HEK293T (cell line): ENCODE measurements at regions not wholly inside any gene's neighbourhood (a gene's known extent, or its start where the extent isn't known, plus 50 kb on each side); places are given as distances from the start of the nearest gene placed in this dataset.
"Not testable (repeated sequence)": the region's sequence is repeated elsewhere in the genome, so short reads cannot be mapped to it uniquely, and the experiment has no call there.

ENCODE experiments used
- ARNT ChIP-seq: fragments of 450-650 bp; IDR thresholded peaks from 2 replicates; pipeline ENCODE4 v1.6.1; 2017; ENCODE audit warnings: mild to moderate bottlenecking
- BHLHE40 ChIP-seq: fragments of 450-650 bp; IDR thresholded peaks from 2 replicates; pipeline ENCODE4 v1.6.1; 2016; ENCODE audit warnings: mild to moderate bottlenecking, moderate library complexity, borderline replicate concordance
- CTBP1 ChIP-seq: fragments of 450-650 bp; IDR thresholded peaks from 2 replicates; pipeline ENCODE4 v1.6.1; 2016; ENCODE audit warnings: borderline replicate concordance
- ELF4 ChIP-seq: fragments of 450-650 bp; IDR thresholded peaks from 2 replicates; pipeline ENCODE4 v1.6.1; 2017; ENCODE audit warnings: antibody characterized with exemption
- FOXA1 ChIP-seq: fragments of 450-650 bp; IDR thresholded peaks from 2 replicates; pipeline ENCODE4 v1.6.1; 2016; ENCODE audit warnings: mild to moderate bottlenecking
- FOXK2 ChIP-seq: fragments of 450-650 bp; IDR thresholded peaks from 2 replicates; pipeline ENCODE4 v1.6.1; 2016; ENCODE audit warnings: mild to moderate bottlenecking
- FOXM1 ChIP-seq: fragments of 450-650 bp; IDR thresholded peaks from 2 replicates; pipeline ENCODE4 v1.6.1; 2017; ENCODE audit warnings: mild to moderate bottlenecking, borderline replicate concordance
- L3MBTL2 ChIP-seq: fragments of 450-650 bp; conservative IDR thresholded peaks from 2 replicates; pipeline ENCODE4 v1.6.1; 2016; ENCODE audit warnings: mild to moderate bottlenecking
- NFRKB ChIP-seq: fragments of 450-650 bp; IDR thresholded peaks from 2 replicates; pipeline ENCODE4 v1.6.1; 2016; ENCODE audit warnings: mild to moderate bottlenecking, moderate library complexity
- SP1 ChIP-seq: fragments of 450-650 bp; IDR thresholded peaks from 2 replicates; pipeline ENCODE4 v1.6.1; 2017
- SUZ12 ChIP-seq: fragments of 450-650 bp; IDR thresholded peaks from 2 replicates; pipeline ENCODE4 v1.6.1; 2016; ENCODE audit warnings: mild to moderate bottlenecking
- TARDBP ChIP-seq: fragments of 450-650 bp; IDR thresholded peaks from 2 replicates; pipeline ENCODE4 v1.6.1; 2016
- ZNF384 ChIP-seq: fragments of 450-650 bp; IDR thresholded peaks from 2 replicates; pipeline ENCODE4 v1.6.1; 2016
- TF ChIP-seq, protein P1 (sequence below): fragments of 450-650 bp; IDR thresholded peaks from 2 replicates; pipeline ENCODE4 v1.6.1; 2016

DNA sequence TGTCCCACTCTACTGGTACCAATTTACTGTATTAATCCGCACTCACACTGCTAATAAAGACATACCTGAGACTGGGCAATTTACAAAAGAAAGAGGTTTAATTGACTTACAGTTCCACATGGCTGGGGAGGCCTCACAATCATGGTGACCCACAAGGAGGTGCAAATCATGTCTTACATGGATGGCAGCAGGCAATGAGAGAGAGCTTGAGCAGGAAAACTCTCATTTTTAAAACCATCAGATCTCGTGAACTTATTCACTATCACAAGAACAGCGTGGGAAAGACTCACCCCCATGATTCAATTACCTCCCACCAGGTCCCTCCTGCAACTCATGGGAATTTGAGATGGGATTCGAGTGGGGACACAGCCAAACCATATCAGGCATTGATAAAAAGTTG, 298.5 kb downstream of the DUSP6 start:
- not testable (repeated sequence) for TF ChIP-seq NFRKB, SP1, SUZ12, FOXM1, TARDBP, FOXK2, L3MBTL2, FOXA1, ELF4, BHLHE40, ARNT, CTBP1, ZNF384
- TF ChIP-seq, protein P1, sequence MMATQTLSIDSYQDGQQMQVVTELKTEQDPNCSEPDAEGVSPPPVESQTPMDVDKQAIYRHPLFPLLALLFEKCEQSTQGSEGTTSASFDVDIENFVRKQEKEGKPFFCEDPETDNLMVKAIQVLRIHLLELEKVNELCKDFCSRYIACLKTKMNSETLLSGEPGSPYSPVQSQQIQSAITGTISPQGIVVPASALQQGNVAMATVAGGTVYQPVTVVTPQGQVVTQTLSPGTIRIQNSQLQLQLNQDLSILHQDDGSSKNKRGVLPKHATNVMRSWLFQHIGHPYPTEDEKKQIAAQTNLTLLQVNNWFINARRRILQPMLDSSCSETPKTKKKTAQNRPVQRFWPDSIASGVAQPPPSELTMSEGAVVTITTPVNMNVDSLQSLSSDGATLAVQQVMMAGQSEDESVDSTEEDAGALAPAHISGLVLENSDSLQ: not testable (repeated sequence)
